Breast epithelium (tissue), 4 donors: ENCODE measurements at regions not wholly inside any gene's neighbourhood (a gene's known extent, or its start where the extent isn't known, plus 50 kb on each side); places are given as distances from the start of the nearest gene placed in this dataset.

Experiments
- DNase-seq, 2 donors: peaks; one replicate each; pipeline ENCODE4 v3.0.0-alpha.2; 2019; ENCODE audit warnings: low spot score in 2 of 2
- H3K27ac ChIP-seq, 2 donors: fragments of 200-600 bp; sonication (generic) in 1 of 2; one replicate each; pipeline ENCODE4 v1.5.1; 2016 to 2019; ENCODE audit warnings: mild to moderate bottlenecking in 1 of 2
- H3K27me3 ChIP-seq, 2 donors: fragments of 200-600 bp; sonication (generic) in 1 of 2; one replicate each; pipeline versions ENCODE4 v1.5.1 to v1.6.0; 2017 to 2019; ENCODE audit warnings: control low read depth in 1 of 2, mild to moderate bottlenecking in 1 of 2
- H3K36me3 ChIP-seq: fragments of 200-600 bp; one replicate; pipeline ENCODE4 v1.5.1; 2019
- H3K4me1 ChIP-seq, 2 donors: fragments of 200-600 bp; sonication (generic); one replicate each; pipeline ENCODE4 v1.5.1; 2016 to 2019; ENCODE audit warnings: control low read depth in 1 of 2
- H3K4me3 ChIP-seq, 3 donors: fragments of 200-600 bp; sonication (generic); 1 replicate in 2 of 3; 2 replicates in 1 of 3; pipeline ENCODE4 v1.5.1; 2016 to 2019; ENCODE audit warnings: mild to moderate bottlenecking in 3 of 3, moderate library complexity in 2 of 3
- H3K9me3 ChIP-seq, 2 donors: fragments of 200-600 bp; sonication (generic) in 1 of 2; one replicate each; pipeline ENCODE4 v1.5.1; 2016 to 2019; ENCODE audit warnings: control low read depth in 1 of 2
- CTCF ChIP-seq, 3 donors: fragments of 450-650 bp; IDR thresholded peaks; one replicate each; pipeline ENCODE4 v1.5.1; 2016 to 2017; ENCODE audit warnings: antibody characterized with exemption in 3 of 3, mild to moderate bottlenecking in 3 of 3, moderate library complexity in 3 of 3
- POLR2A ChIP-seq: fragments of 450-650 bp; IDR thresholded peaks from one replicate; pipeline ENCODE4 v1.6.1; 2016; ENCODE audit warnings: antibody characterized with exemption, mild to moderate bottlenecking, moderate library complexity
- POLR2AphosphoS5 ChIP-seq, 3 donors: sonication (generic); formaldehyde crosslinking; IDR thresholded peaks; one replicate each; pipeline ENCODE4 v1.6.1; 2017; ENCODE audit warnings: antibody characterized with exemption in 3 of 3
- intact Hi-C: fragments of 100-400 bp; cut with DNase I; formaldehyde crosslinking; loops from one replicate; pipeline ENCODE4 v1.15.1; 2023; ENCODE audit warnings: low total_unique reads

DNA sequence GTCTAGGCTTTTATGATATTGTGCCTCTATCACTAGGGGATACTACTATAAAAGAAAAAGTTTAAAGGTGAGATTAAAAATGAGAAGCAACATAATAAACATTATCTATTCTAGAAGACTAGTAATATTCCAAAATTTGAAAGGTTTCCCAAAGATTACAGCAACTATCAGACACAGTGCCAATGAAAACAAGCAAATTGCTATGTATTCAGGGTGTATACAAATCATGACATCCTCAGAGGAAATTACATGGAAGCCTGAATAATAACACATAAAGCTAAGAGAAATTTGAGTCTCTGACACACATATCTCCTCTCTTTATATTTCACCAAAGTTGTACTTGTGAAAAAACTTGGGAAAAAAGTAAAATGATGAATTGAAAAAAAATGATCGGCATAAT is 327.0 kb downstream of the SEC23A start:
- Histone ChIP-seq H3K4me1 (no peaks in the 10 kb centered on the region), H3K4me3 (no peak overlapping the region), H3K27me3 (no peaks in the 10 kb centered on the region), H3K27ac (no peak overlapping the region), H3K36me3 (no peaks in the 10 kb centered on the region), H3K9me3 (no peaks in the 10 kb centered on the region)
- DNase-seq, result no peak
- intact Hi-C loops, result no loop called here
- no peak for TF ChIP-seq POLR2A
- TF ChIP-seq CTCF (IDR thresholded peaks at IDR 0.05), result no peak
- TF ChIP-seq POLR2AphosphoS5 (IDR thresholded peaks at IDR 0.05), result no peak

DNA sequence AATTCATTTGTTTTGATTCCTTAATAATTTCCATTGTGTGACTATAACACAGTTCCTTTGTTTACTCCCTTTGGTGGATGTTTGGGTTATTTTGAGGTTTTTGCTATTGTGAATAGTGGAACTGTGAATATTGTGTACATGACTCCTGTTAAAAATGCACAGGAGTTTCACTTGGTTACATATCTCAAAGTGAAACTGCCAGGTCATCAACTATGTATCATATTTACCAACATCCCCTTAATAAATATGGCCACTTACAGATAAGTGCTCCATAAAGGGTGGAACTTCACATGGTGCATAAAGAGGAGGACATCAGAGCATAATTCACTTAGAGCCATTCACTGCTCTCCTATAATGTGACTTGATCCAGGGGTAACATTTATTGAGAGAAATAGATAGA is 328.9 kb downstream of the SEC23A start:
- H3K4me3 ChIP-seq, result no peak overlapping the region
- no peak overlapping the region for H3K27ac ChIP-seq
- intact Hi-C loops, result no loop called here
- no peaks in the 10 kb centered on the region for H3K36me3 ChIP-seq
- DNase-seq, result no peak
- no peaks in the 10 kb centered on the region for H3K27me3 ChIP-seq
- H3K4me1 ChIP-seq, result no peaks in the 10 kb centered on the region
- no peaks in the 10 kb centered on the region for H3K9me3 ChIP-seq
- TF ChIP-seq POLR2A (no peak), POLR2AphosphoS5 (IDR thresholded peaks at IDR 0.05) (no peak), CTCF (IDR thresholded peaks at IDR 0.05) (no peak)

DNA sequence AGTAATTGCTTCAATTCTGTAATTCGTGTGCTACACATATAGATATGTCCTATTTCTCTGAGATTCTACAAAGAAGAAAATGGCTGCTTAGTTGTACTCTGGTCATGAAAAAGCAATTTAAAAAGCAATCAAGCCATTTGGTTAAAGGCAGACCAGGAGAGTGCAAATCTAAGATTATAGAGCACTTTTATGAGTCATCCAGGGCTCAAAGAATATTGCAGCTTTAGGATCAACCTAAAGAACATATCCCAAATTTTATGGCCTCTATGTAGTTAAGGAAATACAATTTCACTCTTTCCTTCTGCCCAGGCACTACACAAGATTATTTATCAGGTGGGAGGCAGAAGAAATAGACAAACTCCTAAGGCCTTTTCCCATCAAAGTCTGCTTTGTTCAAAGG is 332.8 kb downstream of the SEC23A start:
- no peak for DNase-seq
- no peak overlapping the region for H3K27ac ChIP-seq
- intact Hi-C loops, result no loop called here
- no peaks in the 10 kb centered on the region for H3K4me1 ChIP-seq
- no peak overlapping the region for H3K4me3 ChIP-seq
- TF ChIP-seq POLR2A (no peak), POLR2AphosphoS5 (IDR thresholded peaks at IDR 0.05) (no peak), CTCF (IDR thresholded peaks at IDR 0.05) (no peak)
- H3K27me3 ChIP-seq, result no peaks in the 10 kb centered on the region
- no peaks in the 10 kb centered on the region for H3K36me3 ChIP-seq
- H3K9me3 ChIP-seq, result no peaks in the 10 kb centered on the region

- intact Hi-C loops, result no loop called here
- Histone ChIP-seq H3K4me3 (no peak overlapping the region), H3K27ac (no peak overlapping the region), H3K4me1 (no peaks in the 10 kb centered on the region), H3K9me3 (peaks cover 0 to 12% of the 10 kb centered on the region in 2 donors), H3K36me3 (no peaks in the 10 kb centered on the region), H3K27me3 (no peaks in the 10 kb centered on the region)
- no peak for DNase-seq
- TF ChIP-seq POLR2A (no peak), CTCF (IDR thresholded peaks at IDR 0.05) (no peak), POLR2AphosphoS5 (IDR thresholded peaks at IDR 0.05) (no peak)
Observed at GRCh38 chr14:38762845-38763244, 340.2 kb downstream of the SEC23A start.

DNA sequence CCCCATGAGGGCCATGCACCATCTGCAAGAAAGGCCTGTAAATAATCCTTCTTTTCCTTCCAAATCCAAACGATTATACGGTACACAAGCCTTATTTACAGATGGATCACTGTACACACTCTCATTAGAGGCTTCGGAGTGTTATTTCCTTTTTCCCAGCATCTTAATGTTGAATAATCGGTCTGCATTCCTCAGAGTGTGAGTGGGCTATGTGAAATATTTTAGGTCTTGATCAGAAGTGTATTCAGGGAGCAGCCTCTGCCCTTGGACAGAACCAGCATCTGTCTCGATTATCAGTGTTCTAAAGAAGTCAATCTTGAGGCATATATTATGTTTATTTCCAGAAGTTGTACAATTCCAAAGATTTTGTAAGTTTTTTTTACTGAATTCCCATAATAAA is 340.6 kb downstream of the SEC23A start:
- intact Hi-C loops, result no loop called here
- H3K4me1 ChIP-seq, result no peaks in the 10 kb centered on the region
- no peak overlapping the region for H3K27ac ChIP-seq
- TF ChIP-seq POLR2AphosphoS5 (IDR thresholded peaks at IDR 0.05), result no peak
- TF ChIP-seq POLR2A, result no peak
- peaks cover 0 to 12% of the 10 kb centered on the region in 2 donors for H3K9me3 ChIP-seq
- H3K36me3 ChIP-seq, result no peaks in the 10 kb centered on the region
- no peak for DNase-seq
- H3K27me3 ChIP-seq, result no peaks in the 10 kb centered on the region
- no peak overlapping the region for H3K4me3 ChIP-seq

DNA sequence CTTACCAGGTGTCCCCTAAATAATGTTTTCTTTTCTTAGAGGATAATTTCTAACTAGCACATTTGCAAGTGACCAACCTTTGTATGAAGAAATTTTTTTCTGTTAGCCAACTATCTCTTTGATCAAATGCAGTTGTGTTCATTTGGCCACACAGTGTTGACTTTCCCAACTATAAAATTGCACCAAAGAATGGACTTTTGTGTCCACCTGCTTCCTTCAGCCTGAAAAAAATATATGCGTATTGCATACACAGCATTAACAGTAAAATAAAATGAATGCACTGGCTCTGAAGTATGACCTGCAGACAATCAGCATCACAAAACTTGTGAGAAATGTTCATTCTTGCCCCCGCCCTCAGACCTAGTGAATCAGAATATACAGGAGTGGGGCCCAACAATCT is 342.0 kb downstream of the SEC23A start:
- intact Hi-C loops, result no loop called here
- no peaks in the 10 kb centered on the region for H3K36me3 ChIP-seq
- H3K27me3 ChIP-seq, result no peaks in the 10 kb centered on the region
- H3K4me1 ChIP-seq, result no peaks in the 10 kb centered on the region
- TF ChIP-seq POLR2A (no peak), CTCF (IDR thresholded peaks at IDR 0.05) (no peak), POLR2AphosphoS5 (IDR thresholded peaks at IDR 0.05) (no peak)
- no peak overlapping the region for H3K4me3 ChIP-seq
- no peak overlapping the region for H3K27ac ChIP-seq
- DNase-seq, result no peak
- H3K9me3 ChIP-seq, result peaks cover 0 to 12% of the 10 kb centered on the region in 2 donors
